Keratinocyte (primary cell): ENCODE measurements at regions not wholly inside any gene's neighbourhood (a gene's known extent, or its start where the extent isn't known, plus 50 kb on each side); places are given as distances from the start of the nearest gene placed in this dataset.

Experiments used
- DNase-seq: peaks from one replicate; pipeline ENCODE4 v3.0.0-alpha.2; 2011; ENCODE audit warnings: low read depth, missing footprints, low spot score
- FAIRE-seq: peaks from 2 replicates; lab custom pipeline; 2011; peaks lifted over from hg19 to GRCh38; lab: Jason Lieb, UNC
- H2AFZ ChIP-seq: 2 replicates; pipeline ENCODE4 v1.6.0; 2012; ENCODE audit warnings: low read length, control low read depth, inconsistent platforms; ENCODE audit not compliant: control insufficient read depth
- H3K27ac ChIP-seq: 2 replicates; pipeline ENCODE4 v1.5.1; 2011; ENCODE audit warnings: low read length; ENCODE audit not compliant: control insufficient read depth, insufficient read depth
- H3K27me3 ChIP-seq: 3 replicates; pipeline ENCODE4 v1.6.0; 2011; ENCODE audit warnings: low read length; ENCODE audit not compliant: control insufficient read depth, insufficient read depth; ENCODE audit errors: extremely low read depth
- H3K36me3 ChIP-seq, 2 experiments: 2 replicates in 1 of 2; 3 replicates in 1 of 2; pipeline ENCODE4 v1.5.1; 2011; ENCODE audit warnings: low read length in 2 of 2, mild to moderate bottlenecking in 1 of 2; ENCODE audit not compliant: control insufficient read depth in 2 of 2, insufficient read depth in 2 of 2; ENCODE audit errors: extremely low read depth in 1 of 2
- H3K4me1 ChIP-seq: 3 replicates; pipeline ENCODE4 v1.5.1; 2011; ENCODE audit warnings: low read length; ENCODE audit not compliant: control insufficient read depth, insufficient read depth; ENCODE audit errors: extremely low read depth
- H3K4me2 ChIP-seq: 3 replicates; pipeline ENCODE4 v1.6.0; 2011; ENCODE audit warnings: low read depth, low read length; ENCODE audit not compliant: control insufficient read depth, insufficient read depth; ENCODE audit errors: extremely low read depth
- H3K4me3 ChIP-seq, 3 experiments: fragments of 200-600 bp in 1 of 3; sonication (generic) in 1 of 3; 2 replicates in 2 of 3; 3 replicates in 1 of 3; pipeline ENCODE4 v1.5.1; 2011 to 2016; ENCODE audit warnings: low read length in 3 of 3, mild to moderate bottlenecking in 3 of 3, control low read depth in 2 of 3, inconsistent platforms in 1 of 3, low read depth in 1 of 3, mixed read lengths in 1 of 3, mixed run types in 1 of 3, moderate library complexity in 1 of 3; ENCODE audit not compliant: control insufficient read depth in 2 of 3, insufficient read depth in 2 of 3; ENCODE audit errors: extremely low read depth in 1 of 3
- H3K79me2 ChIP-seq: 2 replicates; pipeline ENCODE4 v1.6.0; 2012; ENCODE audit warnings: low read length; ENCODE audit not compliant: control insufficient read depth, insufficient read depth
- H3K9ac ChIP-seq: 3 replicates; pipeline ENCODE4 v1.6.0; 2011; ENCODE audit warnings: low read length; ENCODE audit not compliant: control insufficient read depth, insufficient read depth; ENCODE audit errors: extremely low read depth
- H3K9me1 ChIP-seq: 3 replicates; pipeline ENCODE4 v1.6.0; 2011; ENCODE audit warnings: low read length; ENCODE audit not compliant: control insufficient read depth, insufficient read depth; ENCODE audit errors: extremely low read depth
- H3K9me3 ChIP-seq: 2 replicates; pipeline ENCODE4 v1.5.1; 2012; ENCODE audit warnings: low read depth, low read length; ENCODE audit not compliant: control insufficient read depth
- H4K20me1 ChIP-seq: 3 replicates; pipeline ENCODE4 v1.6.0; 2011; ENCODE audit warnings: low read length; ENCODE audit not compliant: control insufficient read depth, insufficient read depth; ENCODE audit errors: extremely low read depth
- EZH2 ChIP-seq: IDR thresholded peaks from one replicate; pipeline ENCODE4 v1.6.1; 2012; ENCODE audit warnings: inconsistent platforms, mild to moderate bottlenecking, low read length, moderate library complexity
- dilution Hi-C: fragments of 300-500 bp; cut with MboI; formaldehyde crosslinking; loops from one replicate; pipeline ENCODE4 v1.7.0; 2020; ENCODE audit warnings: low sequenced_read_pairs; ENCODE audit not compliant: extremely low pct_ligation_motif_present
- TF ChIP-seq, protein P1 (sequence below), 3 experiments: IDR thresholded peaks in 1 of 3; conservative IDR thresholded peaks in 1 of 3; optimal IDR thresholded peaks in 1 of 3; 2 replicates in 2 of 3; 3 replicates in 1 of 3; pipeline versions ENCODE3 to v1.5.1; 2011; ENCODE audit warnings: low read length in 3 of 3, mild to moderate bottlenecking in 3 of 3, moderate library complexity in 2 of 3, control low read depth in 1 of 3, inconsistent platforms in 1 of 3; ENCODE audit not compliant: insufficient read depth in 2 of 3; ENCODE audit errors: extremely low read depth in 1 of 3

GRCh38 chr6:79335133-79335674 lies 100.7 kb upstream of the HMGN3 start:
- Histone ChIP-seq H4K20me1 (no peaks in the 10 kb centered on the region), H3K4me3 (no peak overlapping the region), H3K9me3 (no peaks in the 10 kb centered on the region), H3K4me2 (no peak overlapping the region), H3K4me1 (peaks cover 2% of the 10 kb centered on the region), H3K36me3 (no peaks in the 10 kb centered on the region), H3K9me1 (no peaks in the 10 kb centered on the region), H2AFZ (no peak overlapping the region), H3K79me2 (no peaks in the 10 kb centered on the region), H3K9ac (no peak overlapping the region), H3K27me3 (no peaks in the 10 kb centered on the region), H3K27ac (no peak overlapping the region)
- DNase-seq (no peak), FAIRE-seq (no peak)
- dilution Hi-C loops = no loop called here
- no peak for TF ChIP-seq EZH2
- TF ChIP-seq, protein P1, sequence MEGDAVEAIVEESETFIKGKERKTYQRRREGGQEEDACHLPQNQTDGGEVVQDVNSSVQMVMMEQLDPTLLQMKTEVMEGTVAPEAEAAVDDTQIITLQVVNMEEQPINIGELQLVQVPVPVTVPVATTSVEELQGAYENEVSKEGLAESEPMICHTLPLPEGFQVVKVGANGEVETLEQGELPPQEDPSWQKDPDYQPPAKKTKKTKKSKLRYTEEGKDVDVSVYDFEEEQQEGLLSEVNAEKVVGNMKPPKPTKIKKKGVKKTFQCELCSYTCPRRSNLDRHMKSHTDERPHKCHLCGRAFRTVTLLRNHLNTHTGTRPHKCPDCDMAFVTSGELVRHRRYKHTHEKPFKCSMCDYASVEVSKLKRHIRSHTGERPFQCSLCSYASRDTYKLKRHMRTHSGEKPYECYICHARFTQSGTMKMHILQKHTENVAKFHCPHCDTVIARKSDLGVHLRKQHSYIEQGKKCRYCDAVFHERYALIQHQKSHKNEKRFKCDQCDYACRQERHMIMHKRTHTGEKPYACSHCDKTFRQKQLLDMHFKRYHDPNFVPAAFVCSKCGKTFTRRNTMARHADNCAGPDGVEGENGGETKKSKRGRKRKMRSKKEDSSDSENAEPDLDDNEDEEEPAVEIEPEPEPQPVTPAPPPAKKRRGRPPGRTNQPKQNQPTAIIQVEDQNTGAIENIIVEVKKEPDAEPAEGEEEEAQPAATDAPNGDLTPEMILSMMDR (optimal IDR thresholded peaks at IDR 0.05 in 1 of 3, IDR thresholded peaks at IDR 0.05 in 1 of 3, conservative IDR thresholded peaks at IDR 0.05 in 1 of 3; ENCODE audit: extremely low read depth in 1 of 3, insufficient read depth in 2 of 3, low read length in 3 of 3) = no peak

GRCh38 chr6:79334674-79335073 lies 100.2 kb upstream of the HMGN3 start:
- H3K36me3 ChIP-seq = no peaks in the 10 kb centered on the region
- H3K27ac ChIP-seq = no peak overlapping the region
- H3K4me3 ChIP-seq = no peak overlapping the region
- H3K9me1 ChIP-seq = no peaks in the 10 kb centered on the region
- no peaks in the 10 kb centered on the region for H3K79me2 ChIP-seq
- H3K9ac ChIP-seq = no peak overlapping the region
- no peak for FAIRE-seq
- peaks cover 2% of the 10 kb centered on the region for H3K4me1 ChIP-seq
- DNase-seq = peak; percentile 19
- no peaks in the 10 kb centered on the region for H3K9me3 ChIP-seq
- H3K27me3 ChIP-seq = no peaks in the 10 kb centered on the region
- TF ChIP-seq, protein P1 (optimal IDR thresholded peaks at IDR 0.05 in 1 of 3, IDR thresholded peaks at IDR 0.05 in 1 of 3, conservative IDR thresholded peaks at IDR 0.05 in 1 of 3; ENCODE audit: extremely low read depth in 1 of 3, insufficient read depth in 2 of 3, low read length in 3 of 3) = no peak
- TF ChIP-seq EZH2 = no peak
- dilution Hi-C loops = no loop called here
- peak overlapping the region; percentile 17 for H3K4me2 ChIP-seq
- H4K20me1 ChIP-seq = no peaks in the 10 kb centered on the region
- H2AFZ ChIP-seq = no peak overlapping the region
